ENCODE measurements at regions not wholly inside any gene's neighbourhood (a gene's known extent, or its start where the extent isn't known, plus 50 kb on each side); places are given as distances from the start of the nearest gene placed in this dataset.

DNA sequence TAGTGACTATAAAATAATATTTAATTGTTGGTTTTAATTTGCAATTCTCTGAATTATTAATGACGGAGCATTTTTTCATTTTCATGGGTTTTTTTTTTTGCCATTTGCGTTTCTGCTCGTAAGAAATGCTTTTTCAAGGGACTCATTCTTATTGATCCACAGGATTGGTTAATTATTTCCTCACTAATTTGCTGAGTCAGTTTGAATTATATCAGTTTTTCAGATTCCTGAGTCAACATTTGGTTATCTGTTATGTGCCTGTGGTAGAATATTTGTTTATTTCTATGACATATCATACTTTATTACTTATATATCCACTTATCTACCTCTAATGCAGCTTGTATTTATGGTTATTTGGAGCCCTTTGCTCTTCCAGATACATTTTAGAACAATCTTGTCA lies 257.0 kb upstream of the BTBD3 start:
- H3K27me3 ChIP-seq (replicated peaks; ENCODE audit: insufficient read depth, low read length), result no peaks in the 10 kb centered on the region
- DNase-seq, result no peak
- H3K79me2 ChIP-seq (ENCODE audit: low read length), result no peaks in the 10 kb centered on the region
- no peaks in the 10 kb centered on the region for H3K9me3 ChIP-seq (replicated peaks; ENCODE audit: insufficient read depth, low read length)
- TF ChIP-seq CTCF (IDR thresholded peaks at IDR 0.05; ENCODE audit: low read length), result no peak
- TF ChIP-seq EZH2 (optimal IDR thresholded peaks at IDR 0.05; ENCODE audit: low read depth, low read length), result no peak
- TF ChIP-seq EZH2phosphoT487 (IDR thresholded peaks at IDR 0.05; ENCODE audit: low read length), result no peak
- H3K9ac ChIP-seq (ENCODE audit: low read length), result no peak overlapping the region
- no peaks in the 10 kb centered on the region for H3K4me1 ChIP-seq (ENCODE audit: low read length)
- no peak overlapping the region for H2AFZ ChIP-seq (ENCODE audit: low read length)
- no peak overlapping the region for H3K4me2 ChIP-seq (ENCODE audit: low read depth, low read length)
- H3K9me2 ChIP-seq (replicated peaks; ENCODE audit: insufficient read depth, low read length), result no peaks in the 10 kb centered on the region
- no peak overlapping the region for H3K4me3 ChIP-seq (ENCODE audit: low read length)
- H4K20me1 ChIP-seq (ENCODE audit: insufficient read depth, low read length), result no peaks in the 10 kb centered on the region
- H3K27ac ChIP-seq (ENCODE audit: low read length), result no peak overlapping the region
- H3F3A ChIP-seq (ENCODE audit: insufficient read depth, low read length), result no peaks in the 10 kb centered on the region
- no peaks in the 10 kb centered on the region for H3K36me3 ChIP-seq (replicated peaks; ENCODE audit: insufficient read depth, low read length)

DNA sequence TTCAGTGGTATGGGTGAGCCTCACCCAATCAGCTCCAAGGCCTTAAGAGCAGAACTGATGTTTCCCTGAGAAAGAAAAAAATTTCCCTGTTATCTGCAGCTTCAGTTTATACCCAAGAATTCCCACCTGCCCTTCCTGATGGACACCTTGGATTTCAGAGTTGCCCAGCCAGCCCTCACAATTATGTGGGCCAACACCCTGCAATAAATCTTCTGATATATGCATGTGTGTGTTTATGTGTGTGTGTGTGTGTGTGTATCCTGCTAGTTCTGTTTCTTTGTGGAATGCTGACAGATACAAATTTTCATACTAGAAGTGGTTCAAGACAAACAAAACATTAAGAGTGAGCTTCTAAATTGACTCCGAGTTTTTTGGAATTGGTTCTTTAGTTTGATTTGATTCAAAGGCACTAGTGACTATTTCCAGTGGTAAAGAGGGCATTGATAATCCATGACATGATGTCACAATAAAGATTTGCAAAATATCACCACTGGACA lies 246.6 kb upstream of the BTBD3 start:
- no peaks in the 10 kb centered on the region for H3K9me3 ChIP-seq (replicated peaks; ENCODE audit: insufficient read depth, low read length)
- DNase-seq, result no peak
- TF ChIP-seq CTCF (IDR thresholded peaks at IDR 0.05; ENCODE audit: low read length) (no peak), EZH2phosphoT487 (IDR thresholded peaks at IDR 0.05; ENCODE audit: low read length) (no peak), EZH2 (optimal IDR thresholded peaks at IDR 0.05; ENCODE audit: low read depth, low read length) (no peak)
- H3K4me3 ChIP-seq (ENCODE audit: low read length), result no peak overlapping the region
- H3K4me1 ChIP-seq (ENCODE audit: low read length), result no peaks in the 10 kb centered on the region
- no peaks in the 10 kb centered on the region for H3K79me2 ChIP-seq (ENCODE audit: low read length)
- H3K36me3 ChIP-seq (replicated peaks; ENCODE audit: insufficient read depth, low read length), result no peaks in the 10 kb centered on the region
- no peaks in the 10 kb centered on the region for H3F3A ChIP-seq (ENCODE audit: insufficient read depth, low read length)
- H4K20me1 ChIP-seq (ENCODE audit: insufficient read depth, low read length), result no peaks in the 10 kb centered on the region
- no peak overlapping the region for H3K9ac ChIP-seq (ENCODE audit: low read length)
- no peak overlapping the region for H2AFZ ChIP-seq (ENCODE audit: low read length)
- H3K9me2 ChIP-seq (replicated peaks; ENCODE audit: insufficient read depth, low read length), result no peaks in the 10 kb centered on the region
- no peak overlapping the region for H3K4me2 ChIP-seq (ENCODE audit: low read depth, low read length)
- H3K27me3 ChIP-seq (replicated peaks; ENCODE audit: insufficient read depth, low read length), result no peaks in the 10 kb centered on the region
- H3K27ac ChIP-seq (ENCODE audit: low read length), result no peak overlapping the region

- no peak for TF ChIP-seq CTCF (IDR thresholded peaks at IDR 0.05; ENCODE audit: low read length)
- TF ChIP-seq EZH2 (optimal IDR thresholded peaks at IDR 0.05; ENCODE audit: low read depth, low read length), result no peak
- TF ChIP-seq EZH2phosphoT487 (IDR thresholded peaks at IDR 0.05; ENCODE audit: low read length), result no peak
- Histone ChIP-seq H3K9me2 (replicated peaks; ENCODE audit: insufficient read depth, low read length) (no peaks in the 10 kb centered on the region), H3K27me3 (replicated peaks; ENCODE audit: insufficient read depth, low read length) (no peaks in the 10 kb centered on the region), H4K20me1 (ENCODE audit: insufficient read depth, low read length) (no peaks in the 10 kb centered on the region), H3K27ac (ENCODE audit: low read length) (no peak overlapping the region), H3K4me1 (ENCODE audit: low read length) (no peaks in the 10 kb centered on the region), H3K79me2 (ENCODE audit: low read length) (no peaks in the 10 kb centered on the region), H3K4me3 (ENCODE audit: low read length) (no peak overlapping the region), H3K9ac (ENCODE audit: low read length) (no peak overlapping the region), H3K9me3 (replicated peaks; ENCODE audit: insufficient read depth, low read length) (no peaks in the 10 kb centered on the region), H3K4me2 (ENCODE audit: low read depth, low read length) (no peak overlapping the region), H3F3A (ENCODE audit: insufficient read depth, low read length) (no peaks in the 10 kb centered on the region), H3K36me3 (replicated peaks; ENCODE audit: insufficient read depth, low read length) (no peaks in the 10 kb centered on the region), H2AFZ (ENCODE audit: low read length) (no peak overlapping the region)
- DNase-seq, result no peak
Measured at GRCh38 chr20:11672959-11673358, 244.7 kb upstream of the BTBD3 start.
